Bronchial epithelial cell (primary cell): ENCODE measurements at regions not wholly inside any gene's neighbourhood (a gene's known extent, or its start where the extent isn't known, plus 50 kb on each side); places are given as distances from the start of the nearest gene placed in this dataset.
"Not testable (repeated sequence)": the region's sequence is repeated elsewhere in the genome, so short reads cannot be mapped to it uniquely, and the experiment has no call there.

Source experiments
- DNase-seq: peaks from one replicate; pipeline ENCODE4 v3.0.0-alpha.2; 2010; ENCODE audit warnings: low read depth
- FAIRE-seq: peaks from 2 replicates; lab custom pipeline; 2011; peaks lifted over from hg19 to GRCh38; lab: Jason Lieb, UNC
- H3K27me3 ChIP-seq: 2 replicates; pipeline ENCODE4 v1.5.1; 2011; ENCODE audit warnings: low read length; ENCODE audit not compliant: control insufficient read depth, insufficient read depth
- H3K36me3 ChIP-seq: 2 replicates; pipeline ENCODE4 v1.5.1; 2011; ENCODE audit warnings: low read length; ENCODE audit not compliant: control insufficient read depth, insufficient read depth
- H3K4me3 ChIP-seq: 2 replicates; pipeline ENCODE4 v1.5.1; 2011; ENCODE audit warnings: mild to moderate bottlenecking, low read depth, low read length, control low read depth
- CTCF ChIP-seq: IDR thresholded peaks from 2 replicates; pipeline ENCODE4 v1.5.1; 2011; ENCODE audit warnings: mild to moderate bottlenecking, moderate library complexity, low read length, control low read depth, inconsistent platforms; ENCODE audit not compliant: insufficient read depth, severe bottlenecking

GRCh38 chr12:22124987-22125386 lies 79.0 kb downstream of the CMAS start:
- no peak for TF ChIP-seq CTCF
- Histone ChIP-seq H3K4me3 (no peak overlapping the region), H3K27me3 (no peaks in the 10 kb centered on the region), H3K36me3 (no peaks in the 10 kb centered on the region)
- DNase-seq (no peak), FAIRE-seq (no peak)

- not testable (repeated sequence) for FAIRE-seq, DNase-seq, H3K36me3 ChIP-seq, H3K27me3 ChIP-seq, H3K4me3 ChIP-seq
These were observed 80.1 kb downstream of the CMAS start for GRCh38 chr12:22126101-22126500.

- FAIRE-seq (no peak), DNase-seq (peak; percentile 62)
- no peak overlapping the region for H3K4me3 ChIP-seq
- no peaks in the 10 kb centered on the region for H3K27me3 ChIP-seq
- H3K36me3 ChIP-seq: no peaks in the 10 kb centered on the region
- TF ChIP-seq CTCF: no peak
These were observed 80.7 kb downstream of the CMAS start for GRCh38 chr12:22126758-22127157.

GRCh38 chr12:22130671-22131070 lies 84.7 kb downstream of the CMAS start:
- H3K36me3 ChIP-seq: no peaks in the 10 kb centered on the region
- no peak for TF ChIP-seq CTCF
- FAIRE-seq: peak; percentile 96
- H3K27me3 ChIP-seq: no peaks in the 10 kb centered on the region
- H3K4me3 ChIP-seq: no peak overlapping the region
- peak; percentile 99 for DNase-seq

- H3K27me3 ChIP-seq, FAIRE-seq: not testable (repeated sequence)
These were observed 90.6 kb downstream of the CMAS start for GRCh38 chr12:22136604-22137117.

More at GRCh38 chr12:22136604-22137117, 90.6 kb downstream of the CMAS start:
- H3K4me3 ChIP-seq, DNase-seq, H3K36me3 ChIP-seq: not testable (repeated sequence)
